GM10248 (cell line): ENCODE measurements at regions not wholly inside any gene's neighbourhood (a gene's known extent, or its start where the extent isn't known, plus 50 kb on each side); places are given as distances from the start of the nearest gene placed in this dataset.

Source experiments
- CTCF ChIA-PET: fragments of 300-600 bp; sonication (Branson Sonifier 250); formaldehyde crosslinking; extraction: SDS; loops from one replicate; lab custom pipeline; 2021; ENCODE audit warnings: antibody characterized with exemption; lab: Yijun Ruan, JAX
- POLR2A ChIA-PET: fragments of 350-650 bp; sonication (Branson Sonifier 250); formaldehyde crosslinking; extraction: SDS; loops from one replicate; lab custom pipeline; 2020; ENCODE audit warnings: antibody characterized with exemption; lab: Yijun Ruan, JAX
- DNase-seq: peaks from one replicate; pipeline ENCODE4 v3.0.0; 2012; ENCODE audit errors: extremely low spot score
- TF ChIP-seq, protein P1 (sequence below): IDR thresholded peaks from 2 replicates; pipeline ENCODE4 v1.5.1; 2012; ENCODE audit warnings: mild to moderate bottlenecking, low read depth; ENCODE audit errors: extremely low read depth, missing control alignments, control extremely low read depth

DNA sequence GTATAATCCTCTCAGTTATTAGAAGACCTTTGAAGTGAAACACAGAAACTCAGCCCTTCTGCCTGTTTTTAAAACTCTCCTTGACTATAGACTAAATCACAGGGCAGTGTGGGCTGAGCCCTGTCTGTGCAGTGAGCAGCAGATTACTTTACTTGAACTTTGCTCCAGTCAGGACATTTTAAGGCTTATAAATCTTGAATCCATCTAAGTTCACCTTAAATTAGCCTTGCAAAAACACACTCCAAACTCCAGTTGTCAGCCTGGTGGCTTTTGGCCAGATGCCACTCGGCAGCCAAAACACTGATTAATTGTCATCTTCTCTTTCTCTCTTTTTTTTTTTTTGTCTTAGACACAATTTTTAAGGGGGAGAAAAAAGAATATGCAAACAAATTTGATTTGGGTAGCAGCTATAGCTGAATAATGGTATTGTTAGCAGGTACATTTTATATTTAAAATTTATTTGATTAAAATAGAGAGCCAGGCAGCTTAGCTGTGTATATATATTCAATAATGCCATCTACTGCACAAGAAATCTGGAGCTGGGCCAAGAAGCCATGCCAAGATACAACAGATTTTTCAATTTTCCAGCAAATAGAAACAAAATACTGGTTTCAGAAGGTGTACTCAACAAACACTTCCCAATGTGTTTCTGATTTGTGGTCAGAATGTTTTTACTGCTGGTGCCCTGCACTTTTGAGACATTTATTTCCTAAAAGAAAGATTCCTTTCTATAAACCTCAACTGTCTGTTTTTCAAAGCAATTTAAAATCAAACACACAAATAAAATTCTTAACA is 247.7 kb downstream of the TFEC start:
- ChIA-PET POLR2A (no interaction called here), CTCF (no interaction called here)
- DNase-seq = no peak
- TF ChIP-seq, protein P1, sequence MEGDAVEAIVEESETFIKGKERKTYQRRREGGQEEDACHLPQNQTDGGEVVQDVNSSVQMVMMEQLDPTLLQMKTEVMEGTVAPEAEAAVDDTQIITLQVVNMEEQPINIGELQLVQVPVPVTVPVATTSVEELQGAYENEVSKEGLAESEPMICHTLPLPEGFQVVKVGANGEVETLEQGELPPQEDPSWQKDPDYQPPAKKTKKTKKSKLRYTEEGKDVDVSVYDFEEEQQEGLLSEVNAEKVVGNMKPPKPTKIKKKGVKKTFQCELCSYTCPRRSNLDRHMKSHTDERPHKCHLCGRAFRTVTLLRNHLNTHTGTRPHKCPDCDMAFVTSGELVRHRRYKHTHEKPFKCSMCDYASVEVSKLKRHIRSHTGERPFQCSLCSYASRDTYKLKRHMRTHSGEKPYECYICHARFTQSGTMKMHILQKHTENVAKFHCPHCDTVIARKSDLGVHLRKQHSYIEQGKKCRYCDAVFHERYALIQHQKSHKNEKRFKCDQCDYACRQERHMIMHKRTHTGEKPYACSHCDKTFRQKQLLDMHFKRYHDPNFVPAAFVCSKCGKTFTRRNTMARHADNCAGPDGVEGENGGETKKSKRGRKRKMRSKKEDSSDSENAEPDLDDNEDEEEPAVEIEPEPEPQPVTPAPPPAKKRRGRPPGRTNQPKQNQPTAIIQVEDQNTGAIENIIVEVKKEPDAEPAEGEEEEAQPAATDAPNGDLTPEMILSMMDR = no peak

DNA sequence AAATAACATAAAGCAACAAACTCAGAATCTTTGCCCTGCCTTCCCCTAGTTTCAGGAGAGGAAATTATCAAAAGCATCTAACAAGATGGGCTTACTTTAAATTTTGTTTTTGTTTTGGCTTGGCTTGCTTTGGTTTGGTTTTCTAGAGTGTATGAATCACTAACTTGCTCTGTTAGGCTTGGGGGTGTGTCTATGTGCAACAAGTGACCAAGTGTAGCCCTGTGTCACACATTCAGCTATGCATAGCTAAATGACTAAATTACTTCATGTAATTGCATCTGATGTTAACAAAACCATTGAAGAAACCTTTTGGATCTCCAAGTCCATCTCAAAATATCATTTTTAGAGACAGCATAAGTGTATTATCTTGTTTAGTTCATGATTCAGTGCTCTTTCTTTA is 251.0 kb downstream of the TFEC start:
- no peak for DNase-seq
- ChIA-PET POLR2A (no interaction called here), CTCF (no interaction called here)
- TF ChIP-seq, protein P1 = no peak

DNA sequence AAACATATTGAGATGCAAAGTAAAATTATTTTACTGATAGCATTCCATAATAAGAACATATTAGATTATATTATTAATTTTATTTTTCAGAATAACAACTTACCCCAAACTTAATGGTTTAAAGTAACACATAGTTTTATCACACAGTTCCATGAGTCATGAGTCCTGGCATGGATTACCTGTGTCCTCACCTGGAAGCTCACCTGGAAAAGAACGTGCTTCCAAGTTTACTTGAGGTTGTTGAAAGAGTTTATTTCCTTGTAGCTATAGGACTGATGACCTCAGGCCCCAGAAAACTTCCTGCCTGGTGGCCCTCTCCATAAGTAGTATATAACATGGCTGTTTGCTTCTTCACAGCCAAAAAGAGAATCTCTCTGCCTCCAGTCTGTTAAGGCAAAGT is 254.6 kb downstream of the TFEC start:
- CTCF ChIA-PET = interaction anchor here (1.2 kb wide), 1 partner anchor 22 kb away, joined by 3 read pairs; no protein-coding TSS in a partner anchor

DNA sequence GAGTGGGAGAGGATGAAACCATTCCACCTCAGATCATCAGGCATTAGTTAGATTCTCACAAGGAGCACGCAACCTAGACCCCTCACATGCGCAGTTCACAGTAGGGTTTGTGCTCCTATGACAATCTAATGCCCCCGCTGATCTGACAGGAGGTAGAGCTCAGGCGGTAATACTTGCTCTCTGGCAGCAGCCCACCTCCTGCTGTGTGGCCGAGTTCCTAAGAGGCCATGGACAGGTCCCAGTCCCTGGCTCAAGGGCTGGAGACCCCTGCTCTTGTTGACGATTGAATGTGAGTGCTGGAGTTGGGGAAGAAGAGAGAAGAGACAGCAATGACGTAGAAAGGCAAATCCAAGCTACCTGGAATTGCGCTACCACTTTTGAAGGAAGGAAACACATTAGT is 267.2 kb downstream of the TFEC start:
- DNase-seq = no peak
- TF ChIP-seq, protein P1 = no peak
- POLR2A ChIA-PET = no interaction called here
- CTCF ChIA-PET = no interaction called here

More for the DNA sequence above, 254.6 kb downstream of the TFEC start:
- no peak for DNase-seq
- POLR2A ChIA-PET = no interaction called here
- TF ChIP-seq, protein P1 = no peak

DNA sequence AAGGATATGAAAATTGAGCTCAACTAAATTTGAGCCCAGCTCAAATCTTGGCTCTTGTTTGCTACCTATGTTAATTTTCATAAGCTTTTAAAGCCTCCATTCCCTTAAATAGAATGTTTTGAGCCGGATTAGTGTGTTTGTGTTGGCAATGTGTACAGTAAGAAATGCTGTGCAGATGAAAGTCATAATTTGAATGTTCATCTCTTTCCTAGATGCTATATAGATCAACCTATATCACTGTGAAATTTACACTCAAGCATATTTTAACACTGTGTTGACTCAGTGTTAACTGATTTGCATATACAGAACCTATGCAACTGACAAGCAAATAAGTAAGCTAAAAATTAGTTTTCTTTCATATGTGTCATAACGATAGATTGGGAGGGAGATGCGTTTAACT is 272.5 kb downstream of the TFEC start:
- TF ChIP-seq, protein P1 = no peak
- POLR2A ChIA-PET = no interaction called here
- CTCF ChIA-PET = interaction anchor here (2.1 kb wide), 1 partner anchor 9 kb away, joined by 5 read pairs; no protein-coding TSS in a partner anchor
- DNase-seq = no peak

DNA sequence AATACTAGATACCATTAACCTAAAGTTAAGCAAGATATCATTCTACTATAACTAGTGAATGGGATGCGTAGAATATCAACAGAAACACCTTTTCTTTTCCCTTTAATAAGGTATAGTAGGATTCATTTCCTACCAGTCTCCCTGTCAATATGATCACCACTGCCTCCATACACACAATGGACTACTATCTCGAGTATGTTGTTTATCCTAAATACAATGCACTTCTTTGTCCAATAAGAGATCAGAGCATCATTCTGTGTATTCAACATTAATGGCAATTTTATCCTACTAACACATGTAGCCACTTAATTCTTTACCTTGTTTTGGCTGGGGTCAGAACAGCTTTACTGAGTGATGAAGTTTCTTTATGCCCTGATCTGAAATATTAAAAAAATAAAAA is 276.3 kb downstream of the TFEC start:
- ChIA-PET POLR2A (no interaction called here), CTCF (no interaction called here)
- no peak for DNase-seq
- TF ChIP-seq, protein P1 = no peak
